Stimulated activated CD8-positive, alpha-beta memory T cell treated with anti-CD3 and anti-CD28 coated beads, Interleukin-4, amount 100 ng/mL, for 48 hours (primary cell): ENCODE measurements at regions not wholly inside any gene's neighbourhood (a gene's known extent, or its start where the extent isn't known, plus 50 kb on each side); places are given as distances from the start of the nearest gene placed in this dataset.

Source experiments
- DNase-seq: peaks from one replicate; pipeline ENCODE4 v3.0.0-alpha.2; 2020

- no peak for DNase-seq
Observed at GRCh38 chr10:36681751-36682632, 443.4 kb upstream of the ANKRD30A start.

GRCh38 chr10:36679554-36679953, 445.8 kb upstream of the ANKRD30A start:
- DNase-seq: no peak

GRCh38 chr10:36677431-36677768, 448.0 kb upstream of the ANKRD30A start:
- DNase-seq: no peak

GRCh38 chr10:36676756-36677430, 448.5 kb upstream of the ANKRD30A start:
- DNase-seq: no peak

DNA sequence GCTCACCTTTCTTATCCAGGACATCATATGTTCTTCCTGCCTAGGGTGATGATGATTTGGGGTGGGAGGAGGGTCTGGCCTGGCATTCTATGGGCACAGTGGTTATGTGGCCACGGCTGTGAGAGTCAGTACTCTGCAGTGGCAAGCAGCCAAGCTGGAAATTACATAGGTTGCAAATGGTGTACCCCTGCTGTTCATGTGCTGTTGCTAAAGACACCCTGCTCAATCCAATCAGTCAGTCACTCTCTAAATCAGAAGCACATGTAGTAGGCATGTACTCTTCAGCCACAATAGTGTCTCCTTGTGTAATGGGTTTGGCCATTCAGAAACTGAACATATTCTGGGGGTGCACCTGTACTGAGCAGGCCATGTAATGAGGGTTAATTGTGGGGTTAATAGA, 449.1 kb upstream of the ANKRD30A start:
- DNase-seq: no peak

GRCh38 chr10:36675458-36675880, 449.9 kb upstream of the ANKRD30A start:
- DNase-seq: no peak

DNA sequence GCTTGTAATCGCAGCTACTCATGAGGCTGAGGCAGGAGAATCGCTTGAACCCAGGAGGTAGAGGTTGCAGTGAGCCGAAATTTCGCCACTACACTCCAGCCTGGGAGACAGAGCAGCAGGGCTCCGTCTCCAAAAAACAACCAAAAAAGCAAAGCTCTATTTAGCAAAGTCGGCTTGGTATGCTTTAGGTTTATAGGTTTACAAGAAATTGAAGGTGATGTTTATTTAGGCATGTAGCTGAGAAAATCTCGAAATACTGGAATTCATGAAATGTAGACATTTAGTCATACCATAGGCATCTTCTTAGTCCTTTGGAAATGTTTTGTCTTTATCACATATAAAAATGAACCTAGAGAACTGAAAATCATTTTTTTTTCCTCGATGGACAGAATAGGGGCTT, 453.8 kb upstream of the ANKRD30A start:
- no peak for DNase-seq

- DNase-seq: no peak
Observed at GRCh38 chr10:36670621-36671402, 454.6 kb upstream of the ANKRD30A start.

DNA sequence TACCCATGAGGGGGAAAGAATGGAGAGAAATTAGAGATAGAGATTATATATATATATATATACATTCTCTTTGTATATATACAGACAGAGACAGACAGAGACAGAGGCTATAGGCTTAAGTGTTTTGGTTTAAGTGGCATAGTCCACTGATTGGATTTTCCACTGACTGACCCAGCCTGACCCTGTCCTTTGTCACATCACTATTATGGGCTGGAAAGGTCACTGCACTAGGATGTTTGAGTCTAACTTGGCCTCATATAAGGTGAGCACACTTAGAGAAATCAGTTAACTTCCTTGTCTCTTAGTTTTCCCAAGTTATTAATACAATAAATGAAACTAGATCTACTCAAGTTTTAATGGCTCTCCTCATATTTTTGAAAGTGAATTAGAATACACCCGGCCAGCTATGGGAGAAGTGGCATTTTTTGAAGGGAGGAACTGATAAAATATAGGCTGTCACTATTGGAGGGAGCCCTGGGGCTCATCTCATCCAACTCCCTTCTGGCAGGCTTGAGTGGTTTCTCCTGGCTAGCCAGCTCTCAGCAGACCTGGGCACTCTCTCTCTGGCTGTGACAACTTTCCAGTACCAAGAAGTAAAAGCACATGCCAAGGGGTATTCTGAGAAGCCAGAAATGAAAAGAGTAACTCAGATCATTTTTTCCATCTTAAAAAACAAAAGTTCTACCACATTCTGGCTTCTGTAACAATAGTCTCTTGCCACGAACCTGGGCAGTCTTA, 455.6 kb upstream of the ANKRD30A start:
- no peak for DNase-seq

DNA sequence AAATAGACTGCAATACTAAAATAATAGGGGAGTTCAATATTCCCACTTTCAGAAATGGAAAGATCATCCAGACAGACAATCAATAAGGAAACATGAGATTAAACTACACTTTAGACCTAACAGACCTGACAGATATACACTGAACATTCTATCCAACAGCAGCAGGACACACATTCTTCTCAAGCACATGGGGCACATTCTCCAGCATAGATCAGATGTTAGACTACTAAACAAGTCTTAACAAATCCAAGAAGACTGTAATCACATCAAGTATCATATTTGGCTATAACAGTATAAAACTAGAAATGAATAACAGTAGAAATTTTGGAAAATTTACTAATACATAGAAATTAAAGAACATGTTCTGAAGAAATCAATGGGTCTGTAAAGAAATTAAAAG, 458.9 kb upstream of the ANKRD30A start:
- no peak for DNase-seq

GRCh38 chr10:36662571-36662970, 462.8 kb upstream of the ANKRD30A start:
- DNase-seq: no peak

DNA sequence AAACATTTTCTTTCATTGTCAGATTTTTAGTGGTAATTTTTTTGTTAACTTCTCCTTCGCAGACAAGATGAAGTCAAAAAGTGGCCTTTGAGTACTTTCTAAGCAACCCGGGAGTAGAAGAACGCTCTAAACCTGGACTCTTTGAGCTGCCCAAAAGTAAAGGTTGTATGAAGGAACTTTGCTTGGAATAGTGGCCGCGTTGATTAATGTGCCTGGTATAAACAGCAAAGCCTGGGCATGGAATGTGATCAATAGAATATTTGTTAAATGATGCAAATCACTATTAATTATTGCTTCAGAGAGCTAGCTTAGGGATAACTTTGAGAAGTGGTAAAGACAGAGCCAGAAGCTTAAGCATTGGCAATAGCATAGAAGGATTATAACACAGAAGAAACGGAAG, 475.1 kb upstream of the ANKRD30A start:
- no peak for DNase-seq

- no peak for DNase-seq
Observed at GRCh38 chr10:36647540-36647939, 477.9 kb upstream of the ANKRD30A start.

- DNase-seq: no peak
Observed at GRCh38 chr10:36640626-36641025, 484.8 kb upstream of the ANKRD30A start.

- DNase-seq: no peak
Observed at GRCh38 chr10:36638462-36639155, 486.8 kb upstream of the ANKRD30A start.

GRCh38 chr10:36636879-36637278, 488.5 kb upstream of the ANKRD30A start:
- no peak for DNase-seq

DNA sequence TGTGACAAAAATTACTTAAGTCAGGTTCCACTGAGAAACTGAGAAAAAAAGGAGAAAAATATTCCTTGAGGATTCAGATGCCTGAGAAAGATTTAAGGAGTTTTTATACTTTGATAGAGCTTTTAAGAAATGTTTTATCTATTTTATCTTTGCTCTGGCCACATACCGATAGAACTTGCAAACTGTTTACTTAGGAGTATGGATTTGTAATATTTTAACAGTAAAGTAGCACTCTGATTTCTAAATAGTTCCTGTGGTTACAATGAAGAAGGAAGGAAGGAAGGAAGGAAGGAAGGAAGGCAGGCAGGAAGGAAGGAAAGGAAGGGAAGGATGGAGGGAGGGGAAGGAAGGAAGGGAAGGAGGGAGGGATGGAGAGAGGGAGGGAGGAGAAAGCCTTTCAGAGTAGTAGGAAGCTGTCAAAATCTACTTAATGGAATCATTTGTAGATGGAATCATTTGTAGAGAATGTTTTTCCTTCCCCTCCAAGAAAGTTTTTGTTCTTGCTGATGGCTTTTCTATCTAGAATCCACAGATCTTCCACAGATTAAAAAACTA, 489.0 kb upstream of the ANKRD30A start:
- no peak for DNase-seq

GRCh38 chr10:36634916-36635315, 490.5 kb upstream of the ANKRD30A start:
- DNase-seq: no peak

- DNase-seq: no peak
Observed at GRCh38 chr10:36630267-36630666, 495.1 kb upstream of the ANKRD30A start.

DNA sequence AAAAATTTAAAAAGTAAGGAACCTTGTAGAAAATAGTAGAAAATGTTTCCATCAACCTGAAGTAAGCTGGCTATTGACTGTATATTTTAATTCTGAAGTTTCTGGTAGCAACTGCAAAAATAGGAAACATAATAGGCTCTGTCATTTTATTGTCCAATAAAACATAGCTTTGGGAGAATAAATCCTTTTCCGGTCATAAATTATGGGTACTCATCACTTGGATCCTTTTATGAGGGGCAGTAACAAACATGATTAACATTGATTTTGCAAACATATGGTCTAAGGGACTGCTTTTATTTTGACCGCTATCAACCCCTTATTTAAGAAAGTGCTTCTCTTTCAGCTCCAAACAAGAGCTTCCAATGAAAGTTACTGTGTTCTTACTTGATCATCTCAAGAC, 495.9 kb upstream of the ANKRD30A start:
- no peak for DNase-seq

DNA sequence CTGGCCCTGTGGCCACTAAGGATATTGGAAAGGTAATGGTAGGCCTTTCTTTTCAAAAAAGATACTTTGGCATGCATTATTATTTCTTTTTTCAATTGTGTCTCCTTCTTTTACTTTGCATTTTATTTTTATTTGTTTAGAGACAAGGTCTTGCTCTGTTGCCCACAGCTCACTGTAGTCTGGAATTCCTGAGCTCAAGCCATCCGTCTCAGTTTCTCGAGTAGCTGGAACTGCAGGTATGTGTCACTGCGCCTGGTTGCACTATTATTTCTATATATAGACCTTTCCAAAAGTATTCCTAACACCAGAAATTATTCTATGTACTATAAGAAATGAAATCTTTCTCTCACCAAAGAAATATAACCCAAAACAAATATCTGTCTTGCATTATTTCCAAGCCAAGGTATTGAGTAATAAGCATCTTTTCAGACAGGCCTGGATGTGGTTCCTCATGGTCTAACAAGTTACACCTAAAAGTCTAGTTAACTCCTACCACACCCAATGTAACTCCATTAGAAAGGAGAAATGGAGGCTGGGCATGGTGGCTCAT, 500.8 kb upstream of the ANKRD30A start:
- no peak for DNase-seq

GRCh38 chr10:36621346-36621745, 504.1 kb upstream of the ANKRD30A start:
- DNase-seq: no peak
